Ishikawa (cell line): ENCODE measurements at regions not wholly inside any gene's neighbourhood (a gene's known extent, or its start where the extent isn't known, plus 50 kb on each side); places are given as distances from the start of the nearest gene placed in this dataset.

Experiments used
- CEBPB ChIP-seq: IDR thresholded peaks from 2 replicates; pipeline ENCODE4 v1.6.1; 2012
- EGR1 ChIP-seq: IDR thresholded peaks from 2 replicates; pipeline ENCODE4 v1.6.1; 2012
- EP300 ChIP-seq: IDR thresholded peaks from 2 replicates; pipeline ENCODE4 v1.6.1; 2012; ENCODE audit warnings: borderline replicate concordance
- FOXM1 ChIP-seq: IDR thresholded peaks from 2 replicates; pipeline ENCODE4 v1.6.1; 2012; ENCODE audit warnings: low read depth, borderline replicate concordance
- NFIC ChIP-seq: IDR thresholded peaks from 2 replicates; pipeline ENCODE4 v1.6.1; 2012
- RAD21 ChIP-seq: IDR thresholded peaks from 2 replicates; pipeline ENCODE4 v1.6.1; 2012; ENCODE audit warnings: low read depth
- TAF1 ChIP-seq: IDR thresholded peaks from 2 replicates; pipeline ENCODE4 v1.6.1; 2012; ENCODE audit warnings: low read depth, mild to moderate bottlenecking
- TCF12 ChIP-seq: IDR thresholded peaks from 2 replicates; pipeline ENCODE4 v1.6.1; 2012; ENCODE audit warnings: low read depth
- TEAD4 ChIP-seq: IDR thresholded peaks from 2 replicates; pipeline ENCODE4 v1.6.1; 2012
- USF1 ChIP-seq: IDR thresholded peaks from 2 replicates; pipeline ENCODE4 v1.6.1; 2012
- YY1 ChIP-seq: IDR thresholded peaks from 2 replicates; pipeline ENCODE4 v1.6.1; 2012; ENCODE audit warnings: low read depth
- ZBTB7A ChIP-seq: IDR thresholded peaks from 2 replicates; pipeline ENCODE4 v1.6.1; 2012; ENCODE audit warnings: low read depth
- TF ChIP-seq, protein P1 (sequence below): IDR thresholded peaks from 2 replicates; pipeline ENCODE4 v1.6.1; 2012; ENCODE audit warnings: low read depth, mild to moderate bottlenecking
- TF ChIP-seq, protein P2 (sequence below): IDR thresholded peaks from 2 replicates; pipeline ENCODE4 v1.6.1; 2012

GRCh38 chr14:62308891-62309290, 546.7 kb downstream of the SNAPC1 start:
- TF ChIP-seq, protein P1, sequence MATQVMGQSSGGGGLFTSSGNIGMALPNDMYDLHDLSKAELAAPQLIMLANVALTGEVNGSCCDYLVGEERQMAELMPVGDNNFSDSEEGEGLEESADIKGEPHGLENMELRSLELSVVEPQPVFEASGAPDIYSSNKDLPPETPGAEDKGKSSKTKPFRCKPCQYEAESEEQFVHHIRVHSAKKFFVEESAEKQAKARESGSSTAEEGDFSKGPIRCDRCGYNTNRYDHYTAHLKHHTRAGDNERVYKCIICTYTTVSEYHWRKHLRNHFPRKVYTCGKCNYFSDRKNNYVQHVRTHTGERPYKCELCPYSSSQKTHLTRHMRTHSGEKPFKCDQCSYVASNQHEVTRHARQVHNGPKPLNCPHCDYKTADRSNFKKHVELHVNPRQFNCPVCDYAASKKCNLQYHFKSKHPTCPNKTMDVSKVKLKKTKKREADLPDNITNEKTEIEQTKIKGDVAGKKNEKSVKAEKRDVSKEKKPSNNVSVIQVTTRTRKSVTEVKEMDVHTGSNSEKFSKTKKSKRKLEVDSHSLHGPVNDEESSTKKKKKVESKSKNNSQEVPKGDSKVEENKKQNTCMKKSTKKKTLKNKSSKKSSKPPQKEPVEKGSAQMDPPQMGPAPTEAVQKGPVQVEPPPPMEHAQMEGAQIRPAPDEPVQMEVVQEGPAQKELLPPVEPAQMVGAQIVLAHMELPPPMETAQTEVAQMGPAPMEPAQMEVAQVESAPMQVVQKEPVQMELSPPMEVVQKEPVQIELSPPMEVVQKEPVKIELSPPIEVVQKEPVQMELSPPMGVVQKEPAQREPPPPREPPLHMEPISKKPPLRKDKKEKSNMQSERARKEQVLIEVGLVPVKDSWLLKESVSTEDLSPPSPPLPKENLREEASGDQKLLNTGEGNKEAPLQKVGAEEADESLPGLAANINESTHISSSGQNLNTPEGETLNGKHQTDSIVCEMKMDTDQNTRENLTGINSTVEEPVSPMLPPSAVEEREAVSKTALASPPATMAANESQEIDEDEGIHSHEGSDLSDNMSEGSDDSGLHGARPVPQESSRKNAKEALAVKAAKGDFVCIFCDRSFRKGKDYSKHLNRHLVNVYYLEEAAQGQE: no peak
- no peak for TF ChIP-seq RAD21
- no peak for TF ChIP-seq EP300
- TF ChIP-seq, protein P2, sequence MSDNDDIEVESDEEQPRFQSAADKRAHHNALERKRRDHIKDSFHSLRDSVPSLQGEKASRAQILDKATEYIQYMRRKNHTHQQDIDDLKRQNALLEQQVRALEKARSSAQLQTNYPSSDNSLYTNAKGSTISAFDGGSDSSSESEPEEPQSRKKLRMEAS: no peak
- no peak for TF ChIP-seq YY1
- TF ChIP-seq ZBTB7A: no peak
- no peak for TF ChIP-seq CEBPB
- TF ChIP-seq TAF1: no peak
- TF ChIP-seq FOXM1: no peak
- no peak for TF ChIP-seq TCF12
- no peak for TF ChIP-seq USF1
- TF ChIP-seq NFIC: no peak
- TF ChIP-seq EGR1: no peak
- TF ChIP-seq TEAD4: no peak
